ENCODE measurements at regions not wholly inside any gene's neighbourhood (a gene's known extent, or its start where the extent isn't known, plus 50 kb on each side); places are given as distances from the start of the nearest gene placed in this dataset.

GRCh38 chr6:140921366-140922226, 1211.1 kb upstream of the GJE1 start:
- H3K4me3 ChIP-seq (ENCODE audit: low read length), result no peak overlapping the region
- H3K4me1 ChIP-seq (ENCODE audit: control insufficient read depth, insufficient read depth, low read length), result no peaks in the 10 kb centered on the region
- H3K36me3 ChIP-seq (ENCODE audit: control insufficient read depth, insufficient read depth, low read length), result no peaks in the 10 kb centered on the region
- no peak overlapping the region for H3K27ac ChIP-seq (ENCODE audit: low read depth, low read length)
- no peak overlapping the region for H3K9ac ChIP-seq (ENCODE audit: low read length)
- H3K27me3 ChIP-seq (ENCODE audit: control insufficient read depth, insufficient read depth, low read length), result no peaks in the 10 kb centered on the region

- Histone ChIP-seq H3K4me1 (ENCODE audit: control insufficient read depth, insufficient read depth, low read length) (no peaks in the 10 kb centered on the region), H3K9ac (ENCODE audit: low read length) (no peak overlapping the region)
Observed at GRCh38 chr6:140917911-140918310, 1214.8 kb upstream of the GJE1 start.

GRCh38 chr6:140915551-140915950, 1217.2 kb upstream of the GJE1 start:
- H3K4me3 ChIP-seq (ENCODE audit: low read length), result no peak overlapping the region
- H3K27ac ChIP-seq (ENCODE audit: low read depth, low read length), result no peak overlapping the region
- no peaks in the 10 kb centered on the region for H3K4me1 ChIP-seq (ENCODE audit: control insufficient read depth, insufficient read depth, low read length)
- H3K36me3 ChIP-seq (ENCODE audit: control insufficient read depth, insufficient read depth, low read length), result no peaks in the 10 kb centered on the region
- no peak overlapping the region for H3K9ac ChIP-seq (ENCODE audit: low read length)
- H3K27me3 ChIP-seq (ENCODE audit: control insufficient read depth, insufficient read depth, low read length), result no peaks in the 10 kb centered on the region

More at GRCh38 chr6:140917911-140918310, 1214.8 kb upstream of the GJE1 start:
- no peak overlapping the region for H3K4me3 ChIP-seq (ENCODE audit: low read length)
- no peaks in the 10 kb centered on the region for H3K27me3 ChIP-seq (ENCODE audit: control insufficient read depth, insufficient read depth, low read length)
- H3K27ac ChIP-seq (ENCODE audit: low read depth, low read length), result no peak overlapping the region
- H3K36me3 ChIP-seq (ENCODE audit: control insufficient read depth, insufficient read depth, low read length), result no peaks in the 10 kb centered on the region

GRCh38 chr6:140915103-140915502, 1217.6 kb upstream of the GJE1 start:
- Histone ChIP-seq H3K27ac (ENCODE audit: low read depth, low read length) (no peak overlapping the region), H3K9ac (ENCODE audit: low read length) (no peak overlapping the region), H3K27me3 (ENCODE audit: control insufficient read depth, insufficient read depth, low read length) (no peaks in the 10 kb centered on the region), H3K4me3 (ENCODE audit: low read length) (no peak overlapping the region), H3K4me1 (ENCODE audit: control insufficient read depth, insufficient read depth, low read length) (no peaks in the 10 kb centered on the region), H3K36me3 (ENCODE audit: control insufficient read depth, insufficient read depth, low read length) (no peaks in the 10 kb centered on the region)

GRCh38 chr6:140912686-140913085, 1220.0 kb upstream of the GJE1 start:
- Histone ChIP-seq H3K4me3 (ENCODE audit: low read length) (no peak overlapping the region), H3K27me3 (ENCODE audit: control insufficient read depth, insufficient read depth, low read length) (no peaks in the 10 kb centered on the region), H3K9ac (ENCODE audit: low read length) (no peak overlapping the region), H3K27ac (ENCODE audit: low read depth, low read length) (no peak overlapping the region), H3K4me1 (ENCODE audit: control insufficient read depth, insufficient read depth, low read length) (no peaks in the 10 kb centered on the region), H3K36me3 (ENCODE audit: control insufficient read depth, insufficient read depth, low read length) (no peaks in the 10 kb centered on the region)

- Histone ChIP-seq H3K4me1 (ENCODE audit: control insufficient read depth, insufficient read depth, low read length) (no peaks in the 10 kb centered on the region), H3K4me3 (ENCODE audit: low read length) (no peak overlapping the region), H3K36me3 (ENCODE audit: control insufficient read depth, insufficient read depth, low read length) (no peaks in the 10 kb centered on the region), H3K27me3 (ENCODE audit: control insufficient read depth, insufficient read depth, low read length) (no peaks in the 10 kb centered on the region), H3K27ac (ENCODE audit: low read depth, low read length) (no peak overlapping the region), H3K9ac (ENCODE audit: low read length) (no peak overlapping the region)
Observed at GRCh38 chr6:140909625-140910024, 1223.1 kb upstream of the GJE1 start.

GRCh38 chr6:140909156-140909555, 1223.6 kb upstream of the GJE1 start:
- no peaks in the 10 kb centered on the region for H3K36me3 ChIP-seq (ENCODE audit: control insufficient read depth, insufficient read depth, low read length)

GRCh38 chr6:140908505-140908904, 1224.2 kb upstream of the GJE1 start:
- H3K9ac ChIP-seq (ENCODE audit: low read length), result no peak overlapping the region
- no peak overlapping the region for H3K4me3 ChIP-seq (ENCODE audit: low read length)
- H3K4me1 ChIP-seq (ENCODE audit: control insufficient read depth, insufficient read depth, low read length), result no peaks in the 10 kb centered on the region
- H3K27ac ChIP-seq (ENCODE audit: low read depth, low read length), result no peak overlapping the region
- no peaks in the 10 kb centered on the region for H3K36me3 ChIP-seq (ENCODE audit: control insufficient read depth, insufficient read depth, low read length)
- no peaks in the 10 kb centered on the region for H3K27me3 ChIP-seq (ENCODE audit: control insufficient read depth, insufficient read depth, low read length)

More at GRCh38 chr6:140909156-140909555, 1223.6 kb upstream of the GJE1 start:
- Histone ChIP-seq H3K27me3 (ENCODE audit: control insufficient read depth, insufficient read depth, low read length) (no peaks in the 10 kb centered on the region), H3K27ac (ENCODE audit: low read depth, low read length) (no peak overlapping the region), H3K4me3 (ENCODE audit: low read length) (no peak overlapping the region), H3K4me1 (ENCODE audit: control insufficient read depth, insufficient read depth, low read length) (no peaks in the 10 kb centered on the region), H3K9ac (ENCODE audit: low read length) (no peak overlapping the region)

GRCh38 chr6:140907235-140907634, 1225.5 kb upstream of the GJE1 start:
- Histone ChIP-seq H3K4me3 (ENCODE audit: low read length) (no peak overlapping the region), H3K36me3 (ENCODE audit: control insufficient read depth, insufficient read depth, low read length) (no peaks in the 10 kb centered on the region), H3K27ac (ENCODE audit: low read depth, low read length) (no peak overlapping the region), H3K9ac (ENCODE audit: low read length) (no peak overlapping the region), H3K27me3 (ENCODE audit: control insufficient read depth, insufficient read depth, low read length) (no peaks in the 10 kb centered on the region), H3K4me1 (ENCODE audit: control insufficient read depth, insufficient read depth, low read length) (no peaks in the 10 kb centered on the region)

GRCh38 chr6:140905724-140906123, 1227.0 kb upstream of the GJE1 start:
- no peak overlapping the region for H3K27ac ChIP-seq (ENCODE audit: low read depth, low read length)
- H3K36me3 ChIP-seq (ENCODE audit: control insufficient read depth, insufficient read depth, low read length), result no peaks in the 10 kb centered on the region
- H3K4me3 ChIP-seq (ENCODE audit: low read length), result no peak overlapping the region

GRCh38 chr6:140905050-140905449, 1227.7 kb upstream of the GJE1 start:
- H3K4me1 ChIP-seq (ENCODE audit: control insufficient read depth, insufficient read depth, low read length), result no peaks in the 10 kb centered on the region
- H3K36me3 ChIP-seq (ENCODE audit: control insufficient read depth, insufficient read depth, low read length), result no peaks in the 10 kb centered on the region
- H3K4me3 ChIP-seq (ENCODE audit: low read length), result no peak overlapping the region
- no peak overlapping the region for H3K27ac ChIP-seq (ENCODE audit: low read depth, low read length)
- H3K27me3 ChIP-seq (ENCODE audit: control insufficient read depth, insufficient read depth, low read length), result no peaks in the 10 kb centered on the region
- no peak overlapping the region for H3K9ac ChIP-seq (ENCODE audit: low read length)

More at GRCh38 chr6:140905724-140906123, 1227.0 kb upstream of the GJE1 start:
- Histone ChIP-seq H3K4me1 (ENCODE audit: control insufficient read depth, insufficient read depth, low read length) (no peaks in the 10 kb centered on the region), H3K27me3 (ENCODE audit: control insufficient read depth, insufficient read depth, low read length) (no peaks in the 10 kb centered on the region), H3K9ac (ENCODE audit: low read length) (no peak overlapping the region)

GRCh38 chr6:140897804-140898573, 1234.7 kb upstream of the GJE1 start:
- H3K27me3 ChIP-seq (ENCODE audit: control insufficient read depth, insufficient read depth, low read length), result no peaks in the 10 kb centered on the region
- H3K4me3 ChIP-seq (ENCODE audit: low read length), result no peak overlapping the region
- H3K4me1 ChIP-seq (ENCODE audit: control insufficient read depth, insufficient read depth, low read length), result no peaks in the 10 kb centered on the region
- H3K27ac ChIP-seq (ENCODE audit: low read depth, low read length), result no peak overlapping the region
- H3K36me3 ChIP-seq (ENCODE audit: control insufficient read depth, insufficient read depth, low read length), result no peaks in the 10 kb centered on the region
- H3K9ac ChIP-seq (ENCODE audit: low read length), result no peak overlapping the region

Data from rectal smooth muscle tissue (tissue), 1 donor.